ENCODE measurements at regions not wholly inside any gene's neighbourhood (a gene's known extent, or its start where the extent isn't known, plus 50 kb on each side); places are given as distances from the start of the nearest gene placed in this dataset.

GRCh38 chr4:81723019-81723884 lies 251.5 kb upstream of the RASGEF1B start:
- TF ChIP-seq, protein P1, sequence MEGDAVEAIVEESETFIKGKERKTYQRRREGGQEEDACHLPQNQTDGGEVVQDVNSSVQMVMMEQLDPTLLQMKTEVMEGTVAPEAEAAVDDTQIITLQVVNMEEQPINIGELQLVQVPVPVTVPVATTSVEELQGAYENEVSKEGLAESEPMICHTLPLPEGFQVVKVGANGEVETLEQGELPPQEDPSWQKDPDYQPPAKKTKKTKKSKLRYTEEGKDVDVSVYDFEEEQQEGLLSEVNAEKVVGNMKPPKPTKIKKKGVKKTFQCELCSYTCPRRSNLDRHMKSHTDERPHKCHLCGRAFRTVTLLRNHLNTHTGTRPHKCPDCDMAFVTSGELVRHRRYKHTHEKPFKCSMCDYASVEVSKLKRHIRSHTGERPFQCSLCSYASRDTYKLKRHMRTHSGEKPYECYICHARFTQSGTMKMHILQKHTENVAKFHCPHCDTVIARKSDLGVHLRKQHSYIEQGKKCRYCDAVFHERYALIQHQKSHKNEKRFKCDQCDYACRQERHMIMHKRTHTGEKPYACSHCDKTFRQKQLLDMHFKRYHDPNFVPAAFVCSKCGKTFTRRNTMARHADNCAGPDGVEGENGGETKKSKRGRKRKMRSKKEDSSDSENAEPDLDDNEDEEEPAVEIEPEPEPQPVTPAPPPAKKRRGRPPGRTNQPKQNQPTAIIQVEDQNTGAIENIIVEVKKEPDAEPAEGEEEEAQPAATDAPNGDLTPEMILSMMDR (IDR thresholded peaks at IDR 0.05; ENCODE audit: low read depth, low read length, poor library complexity, severe bottlenecking) = no peak
- TF ChIP-seq EZH2phosphoT487 (IDR thresholded peaks at IDR 0.05; ENCODE audit: borderline replicate concordance, low read length) = no peak

All from DOHH2 (cell line).